Progenitor cell of endocrine pancreas (in vitro differentiated cells): ENCODE measurements at regions not wholly inside any gene's neighbourhood (a gene's known extent, or its start where the extent isn't known, plus 50 kb on each side); places are given as distances from the start of the nearest gene placed in this dataset.

Source experiments
- DNase-seq: peaks from one replicate; pipeline ENCODE4 v3.0.0; 2021; ENCODE audit warnings: low spot score; ENCODE audit not compliant: unreplicated experiment
- H3K27ac Mint-ChIP-seq: 2 replicates; pipeline ENCODE4 v1.8.0; 2021; ENCODE audit warnings: mild to moderate bottlenecking, moderate library complexity, mixed read lengths
- H3K27me3 Mint-ChIP-seq: 2 replicates; pipeline ENCODE4 v1.8.0; 2021; ENCODE audit warnings: mixed read lengths
- H3K36me3 Mint-ChIP-seq: 2 replicates; pipeline ENCODE4 v1.8.0; 2022; ENCODE audit warnings: mixed read lengths; ENCODE audit not compliant: insufficient read depth
- H3K4me1 Mint-ChIP-seq: 2 replicates; pipeline ENCODE4 v1.8.0; 2021; ENCODE audit warnings: low read depth, mixed read lengths
- H3K4me3 Mint-ChIP-seq: 2 replicates; pipeline ENCODE4 v1.8.0; 2021; ENCODE audit warnings: low read depth, mild to moderate bottlenecking, moderate library complexity, mixed read lengths
- H3K9me3 Mint-ChIP-seq: 2 replicates; pipeline ENCODE4 v1.8.0; 2021; ENCODE audit warnings: low read depth, mixed read lengths
- CTCF ChIP-seq: fragments of 200-600 bp; sonication (generic); IDR thresholded peaks from one replicate; pipeline ENCODE4 v1.5.0; 2021; ENCODE audit warnings: antibody characterized with exemption, mild to moderate bottlenecking; ENCODE audit not compliant: unreplicated experiment

- peaks cover 7% of the 10 kb centered on the region for H3K36me3 Mint-ChIP-seq
- no peaks in the 10 kb centered on the region for H3K4me1 Mint-ChIP-seq
- H3K9me3 Mint-ChIP-seq = no peaks in the 10 kb centered on the region
- TF ChIP-seq CTCF = no peak
- H3K4me3 Mint-ChIP-seq = no peak overlapping the region
- H3K27ac Mint-ChIP-seq = no peak overlapping the region
- no peak for DNase-seq
- no peaks in the 10 kb centered on the region for H3K27me3 Mint-ChIP-seq
These were observed 131.3 kb downstream of the TTC6 start for GRCh38 chr14:37726708-37727107.

- TF ChIP-seq CTCF = no peak
- H3K4me3 Mint-ChIP-seq = no peak overlapping the region
- no peaks in the 10 kb centered on the region for H3K4me1 Mint-ChIP-seq
- H3K9me3 Mint-ChIP-seq = no peaks in the 10 kb centered on the region
- DNase-seq = no peak
- H3K36me3 Mint-ChIP-seq = peaks cover 5% of the 10 kb centered on the region
- H3K27ac Mint-ChIP-seq = no peak overlapping the region
- no peaks in the 10 kb centered on the region for H3K27me3 Mint-ChIP-seq
These were observed 133.8 kb downstream of the TTC6 start for GRCh38 chr14:37729218-37729617.

GRCh38 chr14:37731094-37731493, 135.7 kb downstream of the TTC6 start:
- Mint-ChIP-seq H3K4me3 (no peak overlapping the region), H3K27me3 (no peaks in the 10 kb centered on the region), H3K4me1 (no peaks in the 10 kb centered on the region), H3K36me3 (peaks cover 3% of the 10 kb centered on the region), H3K9me3 (no peaks in the 10 kb centered on the region), H3K27ac (no peak overlapping the region)
- no peak for TF ChIP-seq CTCF
- no peak for DNase-seq

GRCh38 chr14:37745657-37746056, 150.2 kb downstream of the TTC6 start:
- Mint-ChIP-seq H3K4me1 (no peaks in the 10 kb centered on the region), H3K27ac (no peak overlapping the region), H3K4me3 (no peak overlapping the region), H3K9me3 (no peaks in the 10 kb centered on the region), H3K27me3 (no peaks in the 10 kb centered on the region), H3K36me3 (peaks cover 6% of the 10 kb centered on the region)
- DNase-seq = no peak
- TF ChIP-seq CTCF = no peak

GRCh38 chr14:37746140-37746832, 150.9 kb downstream of the TTC6 start:
- H3K9me3 Mint-ChIP-seq = no peaks in the 10 kb centered on the region
- H3K27ac Mint-ChIP-seq = no peak overlapping the region
- H3K4me1 Mint-ChIP-seq = no peaks in the 10 kb centered on the region
- no peak for TF ChIP-seq CTCF
- H3K27me3 Mint-ChIP-seq = no peaks in the 10 kb centered on the region
- no peak for DNase-seq
- no peak overlapping the region for H3K4me3 Mint-ChIP-seq
- H3K36me3 Mint-ChIP-seq = peaks cover 4% of the 10 kb centered on the region
